Epithelial cell of prostate (primary cell): ENCODE measurements at regions not wholly inside any gene's neighbourhood (a gene's known extent, or its start where the extent isn't known, plus 50 kb on each side); places are given as distances from the start of the nearest gene placed in this dataset.
"Not testable (repeated sequence)": the region's sequence is repeated elsewhere in the genome, so short reads cannot be mapped to it uniquely, and the experiment has no call there.

ENCODE experiments used
- DNase-seq: peaks from one replicate; pipeline ENCODE4 v3.0.0-alpha.2; 2011; ENCODE audit warnings: low read depth, low spot score
- H3K27ac ChIP-seq: fragments of 450-650 bp; 2 replicates; pipeline ENCODE4 v1.5.1; 2017; ENCODE audit warnings: mild to moderate bottlenecking

DNA sequence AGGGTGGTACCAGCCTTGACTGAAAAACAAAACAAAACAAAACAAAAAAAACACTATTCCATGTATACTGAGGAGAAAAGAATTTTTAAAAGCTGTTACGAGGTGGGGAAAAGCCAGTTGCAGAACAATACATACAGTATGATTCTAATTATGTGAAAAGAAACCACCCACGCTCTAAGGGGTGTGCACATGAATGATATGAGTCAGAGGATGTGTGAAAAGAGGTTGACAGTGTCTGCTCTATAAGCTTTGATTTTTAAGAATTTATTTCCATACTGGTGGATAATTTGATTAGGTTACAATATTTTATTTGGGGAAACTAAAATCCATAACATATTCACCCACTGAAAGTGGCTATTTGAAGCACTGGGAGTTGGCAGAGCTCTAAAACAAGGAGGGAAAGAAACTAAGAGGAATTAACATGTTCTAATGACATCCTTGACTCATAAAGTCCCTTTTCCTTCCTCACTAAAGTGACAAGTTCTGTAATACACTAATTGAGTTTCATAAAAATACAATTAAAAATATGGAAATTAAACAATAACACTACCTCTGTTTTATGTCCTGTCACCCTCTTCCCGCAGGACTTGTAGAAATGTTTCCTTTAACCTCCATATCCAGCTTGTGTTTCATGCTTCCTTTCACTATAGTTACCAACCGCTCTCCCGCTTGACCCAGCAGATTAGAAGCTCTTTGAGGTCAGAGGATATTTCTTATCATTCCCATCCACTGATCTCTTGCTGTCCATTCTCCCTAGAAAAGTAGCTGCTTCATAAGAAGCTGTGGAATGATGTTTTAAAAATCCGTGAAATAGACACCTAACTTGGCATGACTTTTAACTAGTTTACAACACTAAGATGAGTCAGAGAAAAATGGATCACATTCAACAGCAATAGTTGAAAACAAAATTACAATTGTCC is 118.6 kb upstream of the CCDC28A start:
- DNase-seq: peak; percentile 12
- peak overlapping the region; percentile 54 for H3K27ac ChIP-seq

DNA sequence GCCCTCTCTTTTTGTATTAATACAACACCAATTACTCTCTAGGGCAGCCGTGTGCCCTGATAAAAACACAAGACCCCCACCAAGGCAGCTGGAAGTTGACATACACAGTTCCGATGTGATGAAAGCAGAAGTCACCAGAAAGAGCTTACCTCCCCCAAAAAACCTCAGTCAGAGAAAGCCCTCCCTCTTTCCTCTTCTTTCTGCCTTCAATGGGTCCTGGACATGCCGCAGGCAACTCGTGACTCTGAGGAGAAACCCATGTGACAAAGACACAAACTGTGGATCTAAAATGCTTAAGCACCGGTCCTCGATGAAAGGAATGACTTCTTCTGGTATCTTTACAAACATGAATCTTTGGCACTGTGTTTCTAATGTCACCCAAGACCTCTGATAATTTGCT is 117.7 kb upstream of the CCDC28A start:
- peak overlapping the region; percentile 54 for H3K27ac ChIP-seq

GRCh38 chr6:138656364-138657064 is 117.1 kb upstream of the CCDC28A start:
- H3K27ac ChIP-seq: no peak overlapping the region
- DNase-seq: no peak

More for the DNA sequence above, 117.7 kb upstream of the CCDC28A start:
- no peak for DNase-seq

DNA sequence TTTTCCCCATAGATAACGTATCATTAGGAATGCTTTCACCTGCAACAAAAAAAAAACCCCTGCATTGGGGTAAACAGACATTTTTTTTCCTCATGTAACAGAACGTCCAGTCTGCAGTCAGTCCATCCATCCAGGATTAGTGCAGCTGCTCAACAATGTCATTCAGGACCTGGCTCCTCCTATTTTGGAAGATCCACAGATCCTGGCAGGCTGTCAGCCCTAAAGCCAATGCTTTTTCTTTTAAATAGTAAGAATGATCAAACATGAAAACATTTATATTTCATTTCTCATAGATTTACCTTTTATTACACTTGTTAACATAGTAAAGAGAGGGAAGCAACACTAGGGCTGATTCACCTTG is 116.5 kb upstream of the CCDC28A start:
- DNase-seq: no peak
- no peak overlapping the region for H3K27ac ChIP-seq

GRCh38 chr6:138659998-138660397 is 113.6 kb upstream of the CCDC28A start:
- DNase-seq: no peak
- H3K27ac ChIP-seq: no peak overlapping the region

DNA sequence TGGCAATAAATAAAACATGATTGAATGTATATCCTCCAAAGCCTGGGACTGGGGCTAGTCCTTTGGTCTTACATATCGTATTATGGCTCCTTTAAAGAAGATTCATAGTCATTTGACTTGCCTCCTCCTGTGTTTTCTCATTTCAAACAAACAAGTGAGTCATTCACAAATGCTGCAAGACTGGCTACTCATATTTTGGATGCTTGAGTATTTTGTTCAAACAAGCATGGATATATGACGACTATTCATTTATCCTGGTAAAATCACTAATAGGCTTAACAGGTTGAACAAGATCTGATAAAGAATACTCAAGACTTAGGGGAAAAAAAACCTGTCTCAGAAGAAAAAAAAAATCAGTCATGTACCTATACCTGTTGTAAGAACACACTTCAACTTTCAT is 111.1 kb upstream of the CCDC28A start:
- H3K27ac ChIP-seq: peak overlapping the region; percentile 59
- peak; percentile 93 for DNase-seq

GRCh38 chr6:138663892-138664291 is 109.7 kb upstream of the CCDC28A start:
- no peak overlapping the region for H3K27ac ChIP-seq
- no peak for DNase-seq

- no peak for DNase-seq
- no peak overlapping the region for H3K27ac ChIP-seq
Observed at GRCh38 chr6:138664745-138665144, 108.8 kb upstream of the CCDC28A start.

GRCh38 chr6:138666636-138667035 is 106.9 kb upstream of the CCDC28A start:
- no peak overlapping the region for H3K27ac ChIP-seq
- DNase-seq: no peak

- no peak for DNase-seq
- H3K27ac ChIP-seq: no peak overlapping the region
Observed at GRCh38 chr6:138667408-138667807, 106.2 kb upstream of the CCDC28A start.

DNA sequence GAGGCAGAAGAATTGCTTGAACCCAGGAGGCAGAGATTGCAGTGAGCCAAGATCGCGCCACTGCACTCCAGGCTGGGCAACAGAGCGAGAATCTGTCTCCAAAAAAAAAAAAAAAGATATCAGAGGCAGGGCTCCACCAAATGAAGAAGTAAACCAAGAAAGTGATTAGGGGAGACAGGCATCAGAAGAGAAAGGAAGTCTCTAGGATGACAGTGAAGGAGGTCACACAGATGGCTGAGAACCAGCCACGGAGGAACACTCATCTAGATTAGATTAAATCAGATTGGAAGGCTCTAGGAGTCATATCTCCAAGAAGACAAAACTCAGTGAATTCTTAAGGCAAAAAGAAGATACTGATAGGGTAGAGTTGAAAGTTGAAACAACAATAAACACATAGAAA is 102.2 kb upstream of the CCDC28A start:
- DNase-seq: no peak
- no peak overlapping the region for H3K27ac ChIP-seq

GRCh38 chr6:138673346-138674014 is 100.1 kb upstream of the CCDC28A start:
- H3K27ac ChIP-seq: no peak overlapping the region
- no peak for DNase-seq

GRCh38 chr6:138674444-138674843 is 99.1 kb upstream of the CCDC28A start:
- not testable (repeated sequence) for DNase-seq, H3K27ac ChIP-seq

GRCh38 chr6:138677538-138677937 is 96.0 kb upstream of the CCDC28A start:
- DNase-seq: no peak
- no peak overlapping the region for H3K27ac ChIP-seq

GRCh38 chr6:138678168-138678567 is 95.4 kb upstream of the CCDC28A start:
- no peak overlapping the region for H3K27ac ChIP-seq
- no peak for DNase-seq

DNA sequence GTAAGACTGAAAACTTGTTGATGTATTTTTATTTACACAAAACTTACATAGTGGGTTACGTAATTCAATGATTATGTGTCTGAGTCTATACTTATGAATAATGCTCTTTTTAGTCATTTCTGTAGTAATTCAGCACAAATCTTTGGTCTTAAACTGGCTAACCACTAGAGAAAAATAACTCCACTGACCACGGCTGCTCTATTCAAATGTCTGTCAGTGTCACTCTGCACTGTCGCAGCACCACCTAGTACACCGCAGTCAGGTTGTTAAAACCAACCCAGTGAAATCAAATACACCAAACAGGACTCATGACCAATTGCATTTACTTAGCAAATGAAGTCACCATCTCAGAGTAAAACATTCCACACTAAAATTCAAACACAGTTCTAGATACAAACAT is 93.5 kb upstream of the CCDC28A start:
- no peak overlapping the region for H3K27ac ChIP-seq
- no peak for DNase-seq

DNA sequence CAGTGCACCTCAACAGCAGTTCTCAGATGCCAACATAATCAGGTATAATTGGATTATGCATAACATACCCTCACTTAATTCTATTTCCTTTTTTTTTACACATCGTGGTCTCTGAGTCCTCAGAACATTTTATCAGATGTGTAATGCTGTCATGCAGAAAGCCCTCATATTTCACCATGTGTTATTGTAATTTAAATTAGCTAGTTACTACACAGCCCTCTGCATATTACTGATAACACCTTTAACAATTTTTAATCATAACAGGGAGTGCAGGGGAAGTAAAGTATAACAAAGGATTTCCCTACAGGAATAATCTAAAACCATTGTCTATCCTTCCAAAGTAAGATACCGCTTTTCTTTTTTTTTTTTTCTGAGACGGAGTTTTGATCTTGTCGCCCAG is 91.9 kb upstream of the CCDC28A start:
- no peak for DNase-seq
- H3K27ac ChIP-seq: no peak overlapping the region

- peak; percentile 44 for DNase-seq
- peak overlapping the region; percentile 68 for H3K27ac ChIP-seq
Observed at GRCh38 chr6:138682704-138683527, 90.7 kb upstream of the CCDC28A start.

DNA sequence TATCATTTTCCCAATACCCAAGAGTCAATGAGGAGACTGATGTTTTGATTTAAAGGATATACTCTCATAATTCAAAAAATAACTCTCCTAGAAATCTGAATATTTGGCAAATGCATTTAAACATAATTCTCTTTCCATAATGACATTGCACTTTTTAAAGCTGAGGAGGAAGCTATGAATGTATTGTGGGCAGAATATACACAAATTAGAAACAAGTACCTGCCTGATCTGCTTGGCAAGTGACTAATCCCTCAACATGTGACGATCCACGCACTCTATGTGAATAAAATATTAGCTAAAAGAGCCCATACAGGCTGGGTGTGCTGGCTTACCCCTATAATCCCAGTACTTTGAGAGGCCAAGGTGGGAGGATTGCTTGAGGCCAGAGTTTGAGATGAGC is 88.3 kb upstream of the CCDC28A start:
- DNase-seq: peak; percentile 75
- peak overlapping the region; percentile 68 for H3K27ac ChIP-seq

DNA sequence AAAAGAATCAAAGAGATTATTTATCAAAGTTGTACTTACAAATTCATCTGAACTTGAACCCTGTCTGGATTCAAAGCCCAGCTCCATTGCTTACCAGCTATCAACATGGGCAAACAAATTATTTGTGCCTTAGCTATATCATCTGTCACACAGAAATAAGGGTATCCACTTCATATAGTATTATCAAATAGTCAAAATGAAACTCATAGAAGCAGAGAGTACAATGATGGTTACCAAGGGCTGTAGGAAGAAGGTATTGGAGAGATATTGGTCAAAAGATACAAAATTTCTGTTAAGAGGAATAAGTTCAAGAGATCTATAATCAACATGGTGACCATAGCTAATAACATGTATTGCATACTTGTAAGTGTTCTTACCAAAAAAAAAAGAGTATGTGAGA is 87.8 kb upstream of the CCDC28A start:
- DNase-seq: no peak
- H3K27ac ChIP-seq: peak overlapping the region; percentile 68
